Activated CD4-positive, alpha-beta memory T cell treated with anti-CD3 and anti-CD28 coated beads for 36 hours (primary cell): ENCODE measurements at regions not wholly inside any gene's neighbourhood (a gene's known extent, or its start where the extent isn't known, plus 50 kb on each side); places are given as distances from the start of the nearest gene placed in this dataset.

Source experiments
- CTCF ChIA-PET: fragments of 350-600 bp; sonication (Branson Sonifier 250); formaldehyde crosslinking; loops from one replicate; lab custom pipeline; 2021; ENCODE audit warnings: antibody characterized with exemption, inconsistent platforms; lab: Charles Lee
- POLR2A ChIA-PET: fragments of 350-600 bp; sonication (Branson Sonifier 250); formaldehyde crosslinking; loops from one replicate; lab custom pipeline; 2021; ENCODE audit warnings: antibody characterized with exemption; lab: Charles Lee
- DNase-seq: peaks from one replicate; pipeline ENCODE4 v3.0.0-alpha.2; 2020
- H3K27ac Mint-ChIP-seq: one replicate; pipeline ENCODE4 v1.8.0; 2021; ENCODE audit warnings: mixed read lengths
- H3K27me3 Mint-ChIP-seq: one replicate; pipeline ENCODE4 v1.8.0; 2021; ENCODE audit warnings: mixed read lengths
- H3K36me3 Mint-ChIP-seq: one replicate; pipeline ENCODE4 v1.8.0; 2021; ENCODE audit warnings: mixed read lengths
- H3K4me1 Mint-ChIP-seq: one replicate; pipeline ENCODE4 v1.8.0; 2021; ENCODE audit warnings: low read depth, mixed read lengths
- H3K4me3 Mint-ChIP-seq: one replicate; pipeline ENCODE4 v1.8.0; 2021; ENCODE audit warnings: mild to moderate bottlenecking, mixed read lengths
- H3K9me3 Mint-ChIP-seq: one replicate; pipeline ENCODE4 v1.8.0; 2021; ENCODE audit warnings: mixed read lengths
- intact Hi-C: fragments of 100-400 bp; cut with micrococcal nuclease; formaldehyde crosslinking; loops from one replicate; pipeline ENCODE4 v1.15.1; 2023

GRCh38 chr12:60168441-60168840 lies 572.6 kb downstream of the SLC16A7 start:
- intact Hi-C loops, result no loop called here
- Mint-ChIP-seq H3K4me1 (no peaks in the 10 kb centered on the region), H3K9me3 (peaks cover 2% of the 10 kb centered on the region), H3K27me3 (no peaks in the 10 kb centered on the region), H3K4me3 (no peak overlapping the region), H3K27ac (no peak overlapping the region), H3K36me3 (no peaks in the 10 kb centered on the region)
- no peak for DNase-seq
- ChIA-PET POLR2A (no interaction called here), CTCF (no interaction called here)

GRCh38 chr12:60169904-60170303 lies 574.1 kb downstream of the SLC16A7 start:
- Mint-ChIP-seq H3K27ac (no peak overlapping the region), H3K27me3 (no peaks in the 10 kb centered on the region), H3K4me3 (no peak overlapping the region), H3K36me3 (no peaks in the 10 kb centered on the region), H3K9me3 (peaks cover 2% of the 10 kb centered on the region), H3K4me1 (no peaks in the 10 kb centered on the region)
- DNase-seq, result no peak
- ChIA-PET POLR2A (no interaction called here), CTCF (no interaction called here)
- intact Hi-C loops, result no loop called here

- Mint-ChIP-seq H3K27ac (no peak overlapping the region), H3K4me1 (no peaks in the 10 kb centered on the region), H3K36me3 (no peaks in the 10 kb centered on the region), H3K4me3 (no peak overlapping the region), H3K27me3 (no peaks in the 10 kb centered on the region), H3K9me3 (peaks cover 2% of the 10 kb centered on the region)
- ChIA-PET CTCF (interaction anchor here (0.7 kb wide), 1 partner anchor 79 kb away, joined by 4 read pairs; no protein-coding TSS in a partner anchor), POLR2A (no interaction called here)
- no peak for DNase-seq
- intact Hi-C loops, result no loop called here
Observed at GRCh38 chr12:60172266-60173211, 576.7 kb downstream of the SLC16A7 start.

- CTCF ChIA-PET, result interaction anchor here (0.7 kb wide), 1 partner anchor 78 kb away, joined by 4 read pairs; no protein-coding TSS in a partner anchor
- POLR2A ChIA-PET, result no interaction called here
Observed at GRCh38 chr12:60173224-60174170, 577.7 kb downstream of the SLC16A7 start.

GRCh38 chr12:60174476-60174875 lies 578.6 kb downstream of the SLC16A7 start:
- no peaks in the 10 kb centered on the region for H3K4me1 Mint-ChIP-seq
- DNase-seq, result no peak
- intact Hi-C loops, result no loop called here
- H3K9me3 Mint-ChIP-seq, result peaks cover 2% of the 10 kb centered on the region
- H3K4me3 Mint-ChIP-seq, result no peak overlapping the region
- no peaks in the 10 kb centered on the region for H3K36me3 Mint-ChIP-seq
- ChIA-PET POLR2A (no interaction called here), CTCF (no interaction called here)
- no peaks in the 10 kb centered on the region for H3K27me3 Mint-ChIP-seq
- H3K27ac Mint-ChIP-seq, result no peak overlapping the region

More at GRCh38 chr12:60173224-60174170, 577.7 kb downstream of the SLC16A7 start:
- Mint-ChIP-seq H3K36me3 (no peaks in the 10 kb centered on the region), H3K9me3 (peaks cover 2% of the 10 kb centered on the region), H3K27me3 (no peaks in the 10 kb centered on the region), H3K27ac (no peak overlapping the region), H3K4me1 (no peaks in the 10 kb centered on the region), H3K4me3 (no peak overlapping the region)
- DNase-seq, result no peak
- intact Hi-C loops, result no loop called here

DNA sequence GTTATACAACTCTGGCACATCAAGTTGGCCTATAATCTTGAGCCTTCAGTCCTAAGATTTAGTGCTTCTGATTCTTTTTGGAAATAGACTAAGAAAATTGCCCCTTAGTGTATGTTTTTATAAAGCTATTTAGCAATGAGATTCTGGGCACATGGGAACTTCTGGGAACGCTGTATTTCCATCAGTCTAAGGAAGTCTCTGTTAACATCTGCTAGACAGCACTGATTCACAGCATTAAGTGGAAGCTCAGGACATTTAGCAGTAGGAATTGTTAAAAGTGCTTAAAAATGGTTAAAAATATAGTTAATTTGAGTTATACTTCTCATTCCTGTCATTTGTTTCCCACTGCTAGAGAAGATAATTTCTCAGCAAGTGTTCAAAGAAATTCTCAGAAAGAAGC lies 579.1 kb downstream of the SLC16A7 start:
- no peaks in the 10 kb centered on the region for H3K4me1 Mint-ChIP-seq
- H3K27ac Mint-ChIP-seq, result no peak overlapping the region
- ChIA-PET POLR2A (no interaction called here), CTCF (no interaction called here)
- no peak for DNase-seq
- H3K9me3 Mint-ChIP-seq, result peaks cover 2% of the 10 kb centered on the region
- intact Hi-C loops, result no loop called here
- no peaks in the 10 kb centered on the region for H3K36me3 Mint-ChIP-seq
- H3K27me3 Mint-ChIP-seq, result no peaks in the 10 kb centered on the region
- no peak overlapping the region for H3K4me3 Mint-ChIP-seq

GRCh38 chr12:60176891-60177290 lies 581.1 kb downstream of the SLC16A7 start:
- ChIA-PET POLR2A (no interaction called here), CTCF (no interaction called here)
- no peak for DNase-seq
- no peaks in the 10 kb centered on the region for H3K9me3 Mint-ChIP-seq
- H3K27ac Mint-ChIP-seq, result no peak overlapping the region
- no peaks in the 10 kb centered on the region for H3K36me3 Mint-ChIP-seq
- H3K4me1 Mint-ChIP-seq, result no peaks in the 10 kb centered on the region
- H3K4me3 Mint-ChIP-seq, result no peak overlapping the region
- intact Hi-C loops, result no loop called here
- H3K27me3 Mint-ChIP-seq, result no peaks in the 10 kb centered on the region

DNA sequence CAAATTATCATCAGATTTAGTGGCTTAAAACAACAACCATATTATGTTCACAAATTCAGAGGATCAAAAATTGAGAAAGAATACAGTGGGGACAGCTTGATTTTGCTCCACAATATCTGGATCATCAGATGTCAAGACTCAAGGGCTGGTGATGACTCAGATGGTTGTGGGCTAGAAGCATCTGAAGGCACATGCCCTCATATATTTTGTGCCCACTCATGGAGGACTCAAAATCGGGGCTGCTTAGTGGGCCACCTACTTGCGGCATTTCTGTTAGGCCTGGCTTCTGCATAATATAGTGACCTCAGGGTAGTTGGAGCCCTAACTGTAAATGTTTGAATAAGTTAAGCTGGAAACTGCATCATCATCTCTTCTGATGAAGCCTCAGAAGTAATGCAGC lies 584.5 kb downstream of the SLC16A7 start:
- intact Hi-C loops, result no loop called here
- POLR2A ChIA-PET, result no interaction called here
- H3K27me3 Mint-ChIP-seq, result no peaks in the 10 kb centered on the region
- CTCF ChIA-PET, result no interaction called here
- no peaks in the 10 kb centered on the region for H3K36me3 Mint-ChIP-seq
- no peak overlapping the region for H3K4me3 Mint-ChIP-seq
- H3K27ac Mint-ChIP-seq, result no peak overlapping the region
- no peak for DNase-seq
- H3K4me1 Mint-ChIP-seq, result no peaks in the 10 kb centered on the region
- no peaks in the 10 kb centered on the region for H3K9me3 Mint-ChIP-seq

- intact Hi-C loops, result no loop called here
- Mint-ChIP-seq H3K9me3 (peaks cover under 1% of the 10 kb centered on the region), H3K36me3 (no peaks in the 10 kb centered on the region), H3K4me1 (no peaks in the 10 kb centered on the region), H3K27ac (no peak overlapping the region), H3K4me3 (no peak overlapping the region), H3K27me3 (no peaks in the 10 kb centered on the region)
- no peak for DNase-seq
- ChIA-PET CTCF (no interaction called here), POLR2A (no interaction called here)
Observed at GRCh38 chr12:60182354-60182753, 586.5 kb downstream of the SLC16A7 start.

GRCh38 chr12:60184096-60184495 lies 588.3 kb downstream of the SLC16A7 start:
- Mint-ChIP-seq H3K27ac (no peak overlapping the region), H3K4me3 (no peak overlapping the region), H3K36me3 (no peaks in the 10 kb centered on the region), H3K27me3 (no peaks in the 10 kb centered on the region), H3K4me1 (no peaks in the 10 kb centered on the region), H3K9me3 (peaks cover 2% of the 10 kb centered on the region)
- intact Hi-C loops, result no loop called here
- no peak for DNase-seq
- POLR2A ChIA-PET, result no interaction called here
- CTCF ChIA-PET, result no interaction called here

DNA sequence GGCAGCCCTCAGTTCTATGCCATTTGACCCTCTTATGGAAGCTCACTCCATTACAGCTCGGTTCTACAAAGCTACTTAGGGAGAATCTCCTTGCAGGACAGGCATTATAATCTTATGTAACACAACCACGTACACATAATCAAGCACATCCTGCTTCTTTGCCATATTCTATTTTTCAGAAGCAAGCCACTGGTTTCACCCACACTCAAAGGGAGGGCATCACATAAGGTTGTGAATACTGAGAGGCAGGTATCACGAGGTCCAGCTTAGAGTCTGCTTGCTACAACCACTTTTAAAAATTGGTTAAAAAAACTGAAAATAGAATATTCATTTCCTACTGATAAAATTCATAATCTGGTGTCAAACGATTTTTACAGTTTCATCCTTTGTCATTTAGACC lies 589.2 kb downstream of the SLC16A7 start:
- CTCF ChIA-PET, result no interaction called here
- Mint-ChIP-seq H3K27me3 (no peaks in the 10 kb centered on the region), H3K4me3 (no peak overlapping the region), H3K4me1 (no peaks in the 10 kb centered on the region), H3K36me3 (no peaks in the 10 kb centered on the region), H3K27ac (no peak overlapping the region), H3K9me3 (peaks cover 2% of the 10 kb centered on the region)
- no peak for DNase-seq
- POLR2A ChIA-PET, result no interaction called here
- intact Hi-C loops, result no loop called here

DNA sequence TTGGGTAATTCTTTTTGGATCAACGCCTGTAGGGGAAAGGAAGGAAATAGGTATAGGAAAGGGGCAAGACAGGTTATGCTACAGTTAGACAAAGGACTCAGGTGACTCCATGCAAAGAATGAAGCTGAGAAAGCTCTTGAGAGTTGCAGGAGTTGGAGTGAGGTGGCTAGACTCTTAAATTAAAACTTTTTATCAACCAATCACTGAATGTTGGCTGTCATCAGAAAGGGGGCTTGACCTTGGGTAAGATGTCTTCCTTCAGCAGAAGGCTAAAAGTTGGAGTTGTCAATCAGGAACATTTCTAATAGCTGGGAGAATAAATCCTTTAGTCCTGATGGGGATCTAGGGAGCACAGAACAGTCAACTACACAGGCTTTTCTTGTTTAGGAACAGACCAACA lies 595.4 kb downstream of the SLC16A7 start:
- intact Hi-C loops, result no loop called here
- ChIA-PET POLR2A (no interaction called here), CTCF (no interaction called here)
- Mint-ChIP-seq H3K4me3 (no peak overlapping the region), H3K36me3 (no peaks in the 10 kb centered on the region), H3K4me1 (no peaks in the 10 kb centered on the region), H3K27ac (no peak overlapping the region), H3K27me3 (no peaks in the 10 kb centered on the region), H3K9me3 (peaks cover 2% of the 10 kb centered on the region)
- no peak for DNase-seq
